Mesodermal cell (in vitro differentiated cells): ENCODE measurements at regions not wholly inside any gene's neighbourhood (a gene's known extent, or its start where the extent isn't known, plus 50 kb on each side); places are given as distances from the start of the nearest gene placed in this dataset.

Experiments
- H3K27ac ChIP-seq: 2 replicates; pipeline ENCODE4 v1.7.0; 2013; ENCODE audit warnings: mild to moderate bottlenecking, low read depth, low read length, moderate library complexity; ENCODE audit not compliant: severe bottlenecking
- H3K36me3 ChIP-seq: 2 replicates; pipeline ENCODE4 v1.7.1; 2013; ENCODE audit warnings: mild to moderate bottlenecking, low read length, moderate library complexity; ENCODE audit not compliant: control insufficient read depth, insufficient read depth
- H3K4me1 ChIP-seq: one replicate; pipeline ENCODE4 v1.7.1; 2013; ENCODE audit warnings: mild to moderate bottlenecking, low read length; ENCODE audit not compliant: insufficient read depth, control insufficient read depth, poor library complexity, severe bottlenecking
- H3K4me3 ChIP-seq: 2 replicates; pipeline ENCODE4 v1.7.0; 2013; ENCODE audit warnings: low read length, control low read depth, mild to moderate bottlenecking; ENCODE audit not compliant: insufficient read depth, poor library complexity, severe bottlenecking; ENCODE audit errors: extremely low read depth
- H3K9me3 ChIP-seq: 2 replicates; pipeline ENCODE4 v1.7.1; 2013; ENCODE audit warnings: mild to moderate bottlenecking, low read length, moderate library complexity; ENCODE audit not compliant: control insufficient read depth
- WGBS, 2 experiments: methylation state at CpG; one replicate each; pipeline ENCODE4 v1.1.5; 2013; ENCODE audit warnings: missing lambda C conversion rate in 2 of 2; ENCODE audit not compliant: insufficient coverage in 2 of 2; 5-methylcytosine and 5-hydroxymethylcytosine counted together

DNA sequence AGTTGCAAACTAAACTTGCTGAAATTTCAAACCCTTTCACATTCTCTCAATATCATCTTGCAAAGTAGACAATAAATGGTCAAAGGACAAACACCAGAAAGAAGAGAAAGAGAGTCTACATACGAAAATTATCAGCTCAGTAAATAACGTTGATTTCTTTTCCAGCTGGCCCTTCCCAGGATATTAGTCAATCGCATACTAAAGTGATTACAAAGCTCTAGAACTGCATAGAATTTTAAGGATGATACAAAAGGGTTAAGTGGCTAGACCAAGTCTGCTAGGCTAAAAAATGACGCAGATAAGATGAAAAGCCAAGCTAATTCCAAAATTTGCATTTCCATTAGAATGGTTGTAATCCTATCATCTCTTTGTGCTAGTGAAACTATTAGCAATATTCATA is 405.7 kb downstream of the FBXO15 start:
- 87% methylated on average over 3 of the region's 4 CpGs; no CpG with 5 or more reads in 1 of the 2 experiments for WGBS, 2 experiments
- H3K9me3 ChIP-seq, result no peaks in the 10 kb centered on the region
- no peaks in the 10 kb centered on the region for H3K36me3 ChIP-seq
- H3K4me3 ChIP-seq, result no peak overlapping the region
- H3K4me1 ChIP-seq, result no peaks in the 10 kb centered on the region
- no peak overlapping the region for H3K27ac ChIP-seq

DNA sequence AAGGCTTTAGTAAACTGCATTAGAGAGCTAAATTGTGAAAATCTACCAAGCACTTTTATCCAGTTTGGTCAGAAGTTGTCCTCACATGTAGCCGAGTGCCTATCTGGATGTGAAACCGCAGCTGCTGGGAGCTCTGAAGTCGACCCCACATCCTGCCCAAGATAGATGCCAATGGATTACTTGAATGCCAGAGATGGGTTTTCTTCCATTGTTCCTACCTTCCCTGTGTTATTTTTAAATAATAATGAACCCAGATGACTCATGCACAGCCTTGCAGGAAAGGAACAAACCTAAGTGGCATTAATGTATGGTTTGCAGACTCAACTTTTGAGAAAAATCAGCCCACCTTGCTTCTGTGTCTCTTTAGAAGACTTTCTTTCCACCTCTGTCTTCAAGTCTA is 408.5 kb downstream of the FBXO15 start:
- no peaks in the 10 kb centered on the region for H3K36me3 ChIP-seq
- H3K4me3 ChIP-seq, result no peak overlapping the region
- H3K9me3 ChIP-seq, result no peaks in the 10 kb centered on the region
- WGBS, 2 experiments, result 77 to 100% methylated on average over 2 to 3 of the region's 3 CpGs
- no peak overlapping the region for H3K27ac ChIP-seq
- H3K4me1 ChIP-seq, result no peaks in the 10 kb centered on the region

DNA sequence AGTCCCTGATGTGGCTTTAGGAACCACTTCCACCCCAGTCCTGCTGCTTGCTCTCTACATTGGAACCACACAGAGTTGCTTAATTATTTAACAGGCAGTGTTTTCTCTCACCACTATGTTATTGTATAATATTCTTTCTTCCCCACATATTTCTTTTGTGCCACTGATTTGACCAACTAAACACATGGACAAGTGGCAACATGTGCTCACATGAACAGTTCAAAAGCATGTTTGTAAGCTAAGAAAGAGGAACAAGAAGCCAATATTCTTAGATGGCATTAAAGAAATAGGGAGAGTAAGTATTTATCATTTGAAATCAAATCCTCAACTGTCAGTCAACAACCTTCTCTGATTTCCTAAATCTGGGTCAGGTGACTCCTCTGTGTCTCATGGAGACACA is 409.6 kb downstream of the FBXO15 start:
- Histone ChIP-seq H3K36me3 (no peaks in the 10 kb centered on the region), H3K27ac (no peak overlapping the region), H3K9me3 (no peaks in the 10 kb centered on the region), H3K4me3 (no peak overlapping the region), H3K4me1 (no peaks in the 10 kb centered on the region)

DNA sequence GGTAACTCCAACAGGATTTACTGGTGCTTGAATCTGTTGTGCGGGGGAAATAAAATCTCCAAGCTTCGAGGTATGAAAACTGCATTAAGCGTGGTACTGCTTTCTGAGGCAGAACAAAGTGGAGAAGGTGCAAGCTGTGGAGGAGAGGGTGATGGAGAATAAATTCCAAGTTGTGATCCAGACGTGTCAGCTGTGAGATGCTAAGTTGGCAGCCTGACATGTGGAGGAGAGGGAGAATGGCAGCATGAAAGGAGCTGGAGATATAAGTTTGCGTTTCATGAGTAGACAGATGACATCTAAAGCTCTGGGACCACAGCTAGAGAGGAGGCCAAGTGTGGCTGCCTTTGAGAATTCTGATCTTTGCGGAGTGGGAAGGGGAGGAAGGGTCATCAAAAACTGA is 411.8 kb downstream of the FBXO15 start:
- Histone ChIP-seq H3K27ac (no peak overlapping the region), H3K4me3 (no peak overlapping the region), H3K9me3 (no peaks in the 10 kb centered on the region), H3K4me1 (no peaks in the 10 kb centered on the region), H3K36me3 (no peaks in the 10 kb centered on the region)
- WGBS, 2 experiments, result 91 to 92% methylated on average over 6 of the region's 6 CpGs

DNA sequence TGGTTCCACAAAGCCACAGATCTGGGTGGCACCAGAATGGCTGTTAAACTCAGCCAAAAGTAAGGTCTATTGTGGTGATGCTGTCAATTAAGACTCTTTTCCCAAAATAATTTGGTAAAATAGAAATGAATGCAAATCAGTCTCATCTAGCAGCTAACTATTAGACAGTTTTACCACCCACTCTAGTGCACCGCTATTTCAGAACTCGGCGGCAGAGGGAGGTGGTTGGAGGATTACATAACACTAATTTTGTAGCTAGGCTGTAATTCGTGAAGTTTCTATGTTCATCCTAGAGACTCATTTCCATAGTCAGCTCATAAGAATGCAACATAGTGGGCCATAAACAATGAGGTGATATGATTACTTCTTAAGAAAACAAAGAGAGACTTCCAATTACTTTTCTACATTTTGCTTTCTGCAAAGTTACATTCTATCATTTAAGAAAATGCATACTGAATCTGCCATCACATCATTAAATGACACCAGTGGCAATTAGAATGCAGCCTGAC is 413.8 kb downstream of the FBXO15 start:
- H3K36me3 ChIP-seq, result no peaks in the 10 kb centered on the region
- H3K27ac ChIP-seq, result no peak overlapping the region
- no peak overlapping the region for H3K4me3 ChIP-seq
- no CpG with 5 or more reads among the region's 4 CpGs for WGBS, 2 experiments
- H3K9me3 ChIP-seq, result no peaks in the 10 kb centered on the region
- H3K4me1 ChIP-seq, result no peaks in the 10 kb centered on the region

DNA sequence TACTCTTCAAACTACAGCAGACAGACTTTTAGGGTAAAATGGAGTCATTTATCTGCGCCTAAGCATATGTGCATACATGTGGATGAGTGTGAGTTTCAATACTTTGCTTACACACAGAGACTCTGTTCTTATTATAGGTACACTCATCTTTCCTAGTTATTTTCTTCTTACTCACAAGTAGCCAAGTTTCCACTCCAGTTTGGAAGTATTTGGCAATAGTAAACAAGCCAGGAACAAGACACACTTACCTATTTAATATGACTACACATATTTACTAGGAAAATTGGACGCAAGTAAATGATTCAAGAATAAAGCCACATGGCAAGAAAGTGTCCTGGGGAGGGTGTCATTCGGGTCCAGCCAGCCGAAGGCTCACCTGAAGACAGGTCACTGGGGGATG is 414.3 kb downstream of the FBXO15 start:
- WGBS, 2 experiments, result 78 to 90% methylated on average over 2 to 3 of the region's 4 CpGs
- H3K36me3 ChIP-seq, result no peaks in the 10 kb centered on the region
- no peaks in the 10 kb centered on the region for H3K4me1 ChIP-seq
- H3K9me3 ChIP-seq, result no peaks in the 10 kb centered on the region
- H3K27ac ChIP-seq, result no peak overlapping the region
- no peak overlapping the region for H3K4me3 ChIP-seq

DNA sequence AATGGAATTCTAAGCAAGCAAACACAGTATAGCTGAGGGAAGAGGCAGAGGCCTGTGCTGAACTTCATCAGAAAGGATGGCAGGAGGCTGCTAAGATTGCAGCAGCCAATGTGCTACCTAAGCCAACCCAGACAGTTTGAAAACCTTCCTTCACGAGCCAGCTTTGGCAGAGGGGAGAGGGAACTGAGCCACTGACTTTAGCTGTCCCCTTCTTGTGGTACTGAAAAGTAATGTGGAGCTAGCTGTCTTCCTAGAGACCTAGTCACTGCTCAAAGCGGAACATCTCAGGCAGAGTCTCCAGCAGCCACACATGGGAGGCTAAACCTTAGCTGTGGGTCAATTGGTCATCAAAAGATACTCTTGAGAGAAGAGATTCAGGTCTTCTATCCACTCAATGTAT is 419.0 kb downstream of the FBXO15 start:
- no peaks in the 10 kb centered on the region for H3K4me1 ChIP-seq
- 89 to 100% methylated on average over 1 to 2 of the region's 2 CpGs for WGBS, 2 experiments
- no peak overlapping the region for H3K4me3 ChIP-seq
- no peaks in the 10 kb centered on the region for H3K9me3 ChIP-seq
- no peak overlapping the region for H3K27ac ChIP-seq
- no peaks in the 10 kb centered on the region for H3K36me3 ChIP-seq

DNA sequence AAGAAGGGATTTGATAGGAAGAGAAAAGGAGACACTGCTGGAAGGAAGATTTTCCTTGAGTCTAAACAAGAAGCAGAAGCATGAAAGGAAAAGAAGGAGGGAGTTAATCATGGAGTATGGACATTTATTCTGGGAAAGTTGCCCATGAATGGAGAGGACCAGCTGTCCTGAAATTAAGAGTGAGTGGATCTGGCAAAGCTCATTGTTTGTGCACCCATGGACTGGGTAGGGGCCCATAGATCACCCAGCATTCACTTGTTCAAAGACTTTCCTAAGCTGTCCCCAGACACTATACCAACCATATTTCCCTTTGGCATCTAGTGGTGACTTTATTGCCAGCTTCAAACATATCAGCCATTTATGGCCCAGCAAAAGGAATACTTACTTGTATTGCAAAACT is 422.7 kb downstream of the FBXO15 start:
- Histone ChIP-seq H3K36me3 (no peaks in the 10 kb centered on the region), H3K27ac (no peak overlapping the region), H3K4me3 (no peak overlapping the region), H3K9me3 (no peaks in the 10 kb centered on the region), H3K4me1 (no peaks in the 10 kb centered on the region)

DNA sequence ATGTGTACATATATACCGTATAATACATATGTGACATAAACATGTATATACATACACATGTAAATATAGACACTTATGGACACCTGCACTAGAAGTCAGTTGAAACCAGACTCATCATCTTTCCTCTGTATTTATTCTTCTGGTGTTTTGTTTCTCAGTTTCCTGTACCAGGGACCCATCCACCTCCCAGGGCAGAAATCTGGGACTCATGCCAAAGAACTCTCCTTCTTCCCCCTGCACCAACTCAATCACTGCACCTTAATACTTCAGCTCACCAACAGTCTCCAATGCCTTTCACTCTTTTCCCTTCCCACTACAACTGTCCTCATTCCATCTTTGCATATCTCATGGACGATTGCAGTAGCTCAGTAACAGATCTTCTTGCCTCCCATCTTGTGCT is 428.0 kb downstream of the FBXO15 start:
- Histone ChIP-seq H3K27ac (no peak overlapping the region), H3K4me1 (peaks cover 3% of the 10 kb centered on the region), H3K9me3 (no peaks in the 10 kb centered on the region), H3K4me3 (no peak overlapping the region), H3K36me3 (no peaks in the 10 kb centered on the region)
- 100% methylated on average over 1 of the region's 2 CpGs for WGBS, 2 experiments

DNA sequence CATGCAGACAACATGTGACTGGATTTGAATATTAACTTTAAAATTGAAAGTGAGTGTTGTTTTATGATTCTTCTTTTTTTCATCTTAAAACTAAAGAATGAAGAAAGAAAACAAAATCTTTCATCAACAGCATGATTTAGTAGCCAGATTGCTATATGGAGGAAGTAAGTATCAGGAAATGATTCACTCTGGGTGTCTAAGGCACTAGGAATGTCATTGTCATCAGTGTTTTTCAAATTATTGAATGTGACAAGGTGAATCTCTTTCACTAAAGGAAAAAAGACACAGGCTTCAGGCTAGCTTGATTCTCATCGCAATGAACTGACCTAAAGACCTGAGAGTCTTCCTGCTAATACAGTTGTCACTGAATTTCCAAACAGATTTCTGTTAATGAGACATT is 430.1 kb downstream of the FBXO15 start:
- Histone ChIP-seq H3K36me3 (no peaks in the 10 kb centered on the region), H3K27ac (no peak overlapping the region), H3K4me1 (peaks cover 3% of the 10 kb centered on the region), H3K9me3 (no peaks in the 10 kb centered on the region), H3K4me3 (no peak overlapping the region)
- 100% methylated on average over 1 of the region's 1 CpG; no CpG with 5 or more reads in 1 of the 2 experiments for WGBS, 2 experiments

DNA sequence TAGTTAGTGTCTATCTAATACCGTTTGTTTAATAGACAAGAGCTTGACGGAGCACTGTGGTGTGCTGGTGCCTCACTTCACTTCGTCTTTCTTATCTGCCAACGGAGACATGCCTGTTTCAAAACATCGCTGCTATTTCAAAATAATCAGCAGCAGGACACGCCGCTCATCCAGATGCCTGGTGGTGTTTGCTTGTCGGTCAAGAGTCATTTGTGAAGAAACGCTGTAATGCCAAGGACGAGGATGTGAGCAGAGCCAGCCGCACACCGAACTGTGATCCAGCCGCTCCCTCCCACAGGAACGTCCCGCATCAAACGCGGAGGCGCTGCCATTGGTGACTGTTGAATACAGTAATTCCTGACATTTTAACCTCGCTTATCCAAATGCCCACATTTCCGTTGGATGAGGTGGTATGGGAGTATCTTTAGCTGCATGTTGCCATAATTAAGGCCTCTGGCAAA is 432.4 kb downstream of the FBXO15 start:
- Histone ChIP-seq H3K4me1 (peaks cover 3% of the 10 kb centered on the region), H3K27ac (no peak overlapping the region), H3K4me3 (no peak overlapping the region), H3K9me3 (no peaks in the 10 kb centered on the region), H3K36me3 (no peaks in the 10 kb centered on the region)
- WGBS, 2 experiments, result 92 to 96% methylated on average over 13 to 20 of the region's 20 CpGs
